SHP77 treated with DMSO at 0.1 percent for 48 hours (cell line): ENCODE measurements at regions not wholly inside any gene's neighbourhood (a gene's known extent, or its start where the extent isn't known, plus 50 kb on each side); places are given as distances from the start of the nearest gene placed in this dataset.

ENCODE experiments used
- DNase-seq: peaks from one replicate; lab custom pipeline; 2025; lab: John Stamatoyannopoulos, UW

- no peak for DNase-seq
These were observed 272.5 kb upstream of the PARD3B start for GRCh38 chr2:204272610-204273287.

- no peak for DNase-seq
These were observed 270.8 kb upstream of the PARD3B start for GRCh38 chr2:204274429-204274828.

- no peak for DNase-seq
These were observed 270.3 kb upstream of the PARD3B start for GRCh38 chr2:204274991-204275390.

GRCh38 chr2:204277226-204277625 lies 268.0 kb upstream of the PARD3B start:
- DNase-seq, result no peak

GRCh38 chr2:204278454-204278853 lies 266.8 kb upstream of the PARD3B start:
- no peak for DNase-seq

DNA sequence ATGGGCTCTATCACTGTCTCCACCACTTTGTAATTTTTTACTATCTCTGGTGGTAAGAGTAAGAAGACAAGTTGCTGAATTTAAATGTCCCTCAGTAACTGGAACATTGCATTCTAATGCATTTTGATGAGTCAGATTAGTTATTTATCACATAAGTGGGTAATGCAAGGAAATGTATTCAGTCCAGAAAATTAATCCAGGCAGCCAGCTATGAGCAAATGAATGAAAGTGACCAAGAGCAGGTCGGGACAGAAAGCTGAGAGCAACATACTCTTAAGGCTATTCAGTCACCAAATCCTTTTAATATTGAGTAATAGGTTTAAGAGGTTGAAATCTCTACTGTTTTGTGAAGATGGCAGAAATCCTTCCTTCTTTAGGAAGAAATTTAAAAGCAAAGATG lies 265.5 kb upstream of the PARD3B start:
- DNase-seq, result no peak

- no peak for DNase-seq
These were observed 265.0 kb upstream of the PARD3B start for GRCh38 chr2:204280262-204280668.

DNA sequence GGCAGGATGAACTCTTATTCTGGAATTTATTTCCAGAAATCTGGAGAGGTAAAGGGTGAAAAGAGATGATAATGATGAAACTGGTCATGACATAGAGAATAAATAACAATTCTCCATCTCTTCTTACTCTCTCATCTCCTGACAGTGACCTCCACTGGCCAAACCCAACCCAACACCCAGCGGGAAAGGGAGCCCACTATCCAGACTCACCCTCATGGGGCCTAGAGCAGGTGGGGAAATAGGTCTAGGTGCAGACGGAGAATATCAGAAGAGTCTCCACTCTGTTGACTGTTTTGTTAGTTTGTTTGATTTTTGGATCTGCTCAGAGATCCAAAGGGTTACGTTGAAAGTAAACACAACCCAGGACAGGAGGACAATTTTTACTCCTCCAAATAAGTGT lies 263.2 kb upstream of the PARD3B start:
- DNase-seq, result no peak

DNA sequence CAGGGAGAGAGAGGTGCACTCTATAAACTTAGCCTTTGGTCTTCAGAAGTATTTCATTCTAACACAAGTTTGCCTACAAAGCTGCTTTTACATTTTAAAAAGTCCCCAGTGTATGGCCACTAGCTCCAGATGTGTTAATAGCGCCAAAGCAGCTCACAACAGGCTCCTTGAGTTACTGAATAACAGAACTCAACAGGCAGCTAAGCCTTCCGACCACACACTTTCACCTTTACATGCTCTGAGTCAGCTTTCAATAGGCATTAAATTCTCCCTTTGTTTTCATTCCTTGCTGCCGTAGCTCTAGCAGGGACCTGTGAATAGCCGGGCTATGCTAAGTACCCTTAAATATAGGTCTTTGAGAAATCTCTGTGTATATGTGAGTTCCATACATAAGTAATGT lies 262.8 kb upstream of the PARD3B start:
- no peak for DNase-seq

DNA sequence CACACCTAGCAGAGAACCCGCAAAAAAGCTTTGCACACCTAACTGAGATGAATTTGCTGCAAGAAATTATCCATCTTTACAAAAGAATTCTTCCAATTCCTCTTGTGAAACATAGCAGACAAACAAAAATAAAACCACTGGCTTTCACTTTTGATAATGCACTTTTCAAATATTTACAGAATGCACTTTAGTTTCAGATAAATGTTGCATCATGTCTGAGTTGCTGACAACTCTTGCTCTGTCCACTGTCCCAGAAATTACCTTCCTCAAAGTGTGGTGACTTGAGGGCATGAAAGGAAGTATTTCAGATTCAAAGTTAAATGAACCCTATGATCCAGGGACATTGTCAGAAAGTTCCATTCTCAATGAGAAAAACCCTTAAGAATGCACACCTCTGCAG lies 256.2 kb upstream of the PARD3B start:
- no peak for DNase-seq

DNA sequence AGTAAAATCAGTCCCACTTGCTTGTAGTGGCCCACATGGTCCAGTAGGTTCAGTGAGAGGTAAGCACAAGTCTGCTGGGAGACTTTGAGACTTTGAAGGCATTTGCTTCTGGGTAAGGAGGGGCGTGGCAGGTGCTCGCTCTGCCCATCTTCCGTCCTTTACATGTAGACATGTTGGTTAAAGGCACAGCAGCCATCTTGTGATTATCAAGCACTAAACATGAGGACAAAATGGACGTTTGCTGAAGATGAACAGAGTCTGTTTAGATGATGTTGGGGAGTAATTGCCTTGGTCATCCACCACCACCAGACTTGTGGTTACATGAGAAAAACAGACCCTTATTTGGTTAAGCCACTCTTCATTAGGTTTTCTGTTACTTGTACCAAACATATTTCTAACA lies 252.8 kb upstream of the PARD3B start:
- DNase-seq, result no peak

GRCh38 chr2:204293884-204294747 lies 251.2 kb upstream of the PARD3B start:
- DNase-seq, result no peak

DNA sequence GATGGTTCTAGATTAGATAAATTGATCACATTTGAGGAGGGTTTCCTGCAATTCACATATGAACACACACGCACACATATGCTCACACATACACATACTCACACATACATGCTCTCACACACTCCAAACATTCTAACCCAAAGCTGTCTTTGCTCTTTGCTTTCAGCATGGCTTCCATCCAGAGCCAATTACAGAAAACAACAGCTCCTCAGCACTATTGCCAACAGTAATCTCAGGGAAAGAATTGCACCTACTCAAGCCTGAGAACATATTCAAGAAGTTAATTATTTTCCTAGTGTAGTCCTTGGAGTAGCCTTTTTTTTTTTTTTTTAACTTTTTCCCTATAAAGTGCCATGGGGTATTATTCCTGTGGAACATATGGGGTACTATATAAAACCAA lies 246.9 kb upstream of the PARD3B start:
- DNase-seq, result no peak

- no peak for DNase-seq
These were observed 245.5 kb upstream of the PARD3B start for GRCh38 chr2:204299766-204300165.

GRCh38 chr2:204306667-204307066 lies 238.6 kb upstream of the PARD3B start:
- DNase-seq, result no peak

DNA sequence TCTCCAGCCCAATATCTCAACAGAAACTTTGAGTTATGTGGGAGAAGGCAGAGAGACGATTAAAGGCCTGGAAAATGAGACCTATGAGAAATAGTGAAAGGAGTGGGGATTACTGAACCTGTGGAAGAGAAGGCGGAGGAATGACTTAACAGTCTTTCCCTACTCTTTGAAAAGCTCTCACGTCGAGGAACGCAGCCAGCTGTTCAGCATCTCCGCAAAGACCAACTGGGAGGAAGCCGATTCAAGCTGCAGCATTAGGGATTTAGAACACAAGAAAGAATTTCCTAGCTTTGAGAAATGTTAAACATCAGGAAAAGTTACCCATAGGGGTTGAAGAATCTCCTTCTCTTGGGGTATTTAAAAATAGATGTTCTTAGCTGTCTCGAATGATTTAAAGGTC lies 233.2 kb upstream of the PARD3B start:
- no peak for DNase-seq

- no peak for DNase-seq
These were observed 232.0 kb upstream of the PARD3B start for GRCh38 chr2:204313256-204313655.

- DNase-seq, result no peak
These were observed 230.0 kb upstream of the PARD3B start for GRCh38 chr2:204315236-204315662.

DNA sequence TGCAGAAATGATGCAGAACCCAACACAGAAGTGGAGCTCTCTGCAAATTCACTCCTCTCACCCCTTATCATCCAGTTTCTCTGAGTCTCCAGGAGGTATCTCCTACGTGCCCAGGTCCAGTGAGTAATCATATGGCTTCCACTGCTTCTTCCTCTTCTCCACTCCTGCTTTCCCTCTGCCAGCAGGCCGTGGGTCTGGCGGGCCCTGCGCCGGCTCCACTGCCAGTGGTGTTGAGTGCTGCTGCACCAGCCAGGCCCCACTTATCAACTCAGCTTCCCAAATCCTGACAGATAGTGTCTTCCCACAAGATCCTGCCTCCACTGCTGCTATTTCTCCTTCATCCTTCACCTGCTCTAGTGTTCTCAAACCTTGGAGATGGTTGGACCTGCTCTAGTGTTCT lies 227.6 kb upstream of the PARD3B start:
- no peak for DNase-seq

DNA sequence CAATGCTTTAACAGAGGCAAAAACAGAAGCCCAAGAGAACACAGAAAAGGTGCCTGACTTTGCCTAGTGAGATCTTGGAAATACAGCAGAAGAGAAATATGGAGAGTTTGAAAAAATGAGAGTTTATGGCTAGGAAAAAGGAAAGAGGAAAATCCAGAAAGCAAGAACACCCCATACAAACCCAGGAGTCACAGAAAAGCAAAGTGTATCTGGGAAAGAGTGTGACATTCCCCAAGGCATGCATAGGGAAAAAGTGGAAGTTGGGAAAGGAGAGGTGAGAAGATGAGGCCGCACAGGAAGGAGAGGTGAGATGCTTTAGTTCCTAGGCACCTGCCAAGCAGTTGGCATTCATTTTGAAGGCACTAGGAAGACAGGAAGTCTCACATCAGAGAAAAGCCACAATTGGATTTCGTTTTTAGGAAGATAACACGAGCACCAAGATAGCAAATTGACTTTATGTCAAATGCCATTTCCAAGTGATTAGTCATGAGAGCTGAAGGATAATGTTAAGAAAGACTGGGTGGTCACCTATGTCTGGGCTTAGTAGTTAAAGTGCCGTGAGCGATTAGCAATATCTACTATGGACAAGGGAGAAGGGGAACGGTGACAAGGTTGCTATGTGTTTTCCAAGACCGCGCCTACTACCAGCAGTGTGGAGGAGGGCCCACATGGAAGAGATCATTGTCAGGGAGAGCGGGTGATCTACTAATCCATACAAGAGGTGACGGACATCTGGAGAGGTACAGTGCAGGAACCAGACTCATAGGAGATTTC lies 224.1 kb upstream of the PARD3B start:
- DNase-seq, result no peak

- no peak for DNase-seq
These were observed 223.1 kb upstream of the PARD3B start for GRCh38 chr2:204321910-204322751.

- peak; percentile 19 for DNase-seq
These were observed 219.8 kb upstream of the PARD3B start for GRCh38 chr2:204325468-204325867.
